VCaP (cell line): ENCODE measurements at regions not wholly inside any gene's neighbourhood (a gene's known extent, or its start where the extent isn't known, plus 50 kb on each side); places are given as distances from the start of the nearest gene placed in this dataset.

Experiments
- H3K27ac ChIP-seq: fragments of 450-650 bp; 2 replicates; pipeline ENCODE4 v1.5.1; 2017
- TF ChIP-seq, protein P1 (sequence below): fragments of 450-650 bp; conservative IDR thresholded peaks from 2 replicates; pipeline ENCODE4 v1.5.1; 2017; ENCODE audit warnings: mild to moderate bottlenecking, moderate library complexity

DNA sequence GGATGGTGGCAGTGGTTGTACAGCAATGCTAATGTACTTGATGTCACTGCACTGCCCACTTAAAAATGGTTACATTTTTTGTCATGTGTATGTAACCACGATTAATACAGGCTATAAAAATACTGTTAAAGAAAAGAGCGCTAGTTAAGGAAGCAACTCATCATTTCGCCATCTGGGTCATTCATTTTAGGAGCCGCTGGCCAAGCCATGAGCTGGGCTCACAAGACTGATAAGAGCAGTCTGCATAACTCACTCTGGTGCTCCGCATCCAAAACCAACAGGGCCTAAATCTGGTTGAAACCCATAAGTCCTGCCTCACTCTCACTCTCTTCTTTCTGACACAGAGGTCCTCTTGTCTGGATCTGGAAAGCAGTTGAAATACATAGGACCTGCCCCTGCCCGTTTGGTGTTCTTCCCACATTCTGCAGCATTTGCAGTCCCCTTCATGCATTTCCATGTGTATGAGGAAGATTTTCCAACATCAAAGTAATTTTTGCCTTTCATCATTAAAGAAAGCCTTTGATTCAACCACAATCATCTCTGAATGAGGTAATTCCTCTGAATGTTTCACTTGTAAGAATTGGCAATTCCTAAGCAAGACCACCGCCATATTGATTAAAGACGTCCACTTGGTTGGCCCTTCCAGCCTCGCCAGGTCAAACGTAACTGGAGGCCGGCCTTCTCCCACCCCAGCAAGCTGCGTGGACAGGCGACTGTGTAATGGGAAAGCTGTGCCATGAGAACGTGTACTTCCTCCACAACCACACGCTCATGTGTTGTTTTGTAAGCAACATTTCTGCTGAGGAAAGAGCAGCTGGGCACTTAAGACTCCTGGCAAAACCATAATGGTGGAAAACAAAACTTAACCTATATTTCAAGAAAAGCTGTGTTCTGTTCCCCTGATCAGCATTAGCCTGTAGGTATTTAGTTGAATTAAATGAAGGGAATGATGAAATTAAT, 112.2 kb downstream of the VAPA start:
- no peak overlapping the region for H3K27ac ChIP-seq
- TF ChIP-seq, protein P1, sequence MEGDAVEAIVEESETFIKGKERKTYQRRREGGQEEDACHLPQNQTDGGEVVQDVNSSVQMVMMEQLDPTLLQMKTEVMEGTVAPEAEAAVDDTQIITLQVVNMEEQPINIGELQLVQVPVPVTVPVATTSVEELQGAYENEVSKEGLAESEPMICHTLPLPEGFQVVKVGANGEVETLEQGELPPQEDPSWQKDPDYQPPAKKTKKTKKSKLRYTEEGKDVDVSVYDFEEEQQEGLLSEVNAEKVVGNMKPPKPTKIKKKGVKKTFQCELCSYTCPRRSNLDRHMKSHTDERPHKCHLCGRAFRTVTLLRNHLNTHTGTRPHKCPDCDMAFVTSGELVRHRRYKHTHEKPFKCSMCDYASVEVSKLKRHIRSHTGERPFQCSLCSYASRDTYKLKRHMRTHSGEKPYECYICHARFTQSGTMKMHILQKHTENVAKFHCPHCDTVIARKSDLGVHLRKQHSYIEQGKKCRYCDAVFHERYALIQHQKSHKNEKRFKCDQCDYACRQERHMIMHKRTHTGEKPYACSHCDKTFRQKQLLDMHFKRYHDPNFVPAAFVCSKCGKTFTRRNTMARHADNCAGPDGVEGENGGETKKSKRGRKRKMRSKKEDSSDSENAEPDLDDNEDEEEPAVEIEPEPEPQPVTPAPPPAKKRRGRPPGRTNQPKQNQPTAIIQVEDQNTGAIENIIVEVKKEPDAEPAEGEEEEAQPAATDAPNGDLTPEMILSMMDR, result no peak

DNA sequence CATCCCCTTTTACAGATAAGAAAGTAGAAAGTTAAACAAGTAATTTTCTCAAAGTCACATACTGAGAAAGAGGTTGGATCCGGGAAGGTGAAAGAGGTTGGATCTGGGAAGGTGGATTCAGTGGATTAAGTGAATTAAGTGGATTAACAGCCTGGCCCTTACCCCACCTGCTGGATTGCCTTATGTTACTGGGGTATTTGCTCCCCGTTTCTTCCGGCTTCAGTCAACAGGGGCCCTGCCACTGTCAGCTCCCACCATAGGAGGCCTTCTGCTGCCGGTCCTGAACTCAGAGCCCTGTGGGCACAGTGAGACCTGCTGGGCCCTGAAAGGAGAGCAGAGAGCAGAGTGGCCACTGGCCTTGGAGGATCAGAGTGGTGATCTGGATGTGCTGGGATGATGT, 113.2 kb downstream of the VAPA start:
- H3K27ac ChIP-seq, result no peak overlapping the region
- TF ChIP-seq, protein P1, result no peak

DNA sequence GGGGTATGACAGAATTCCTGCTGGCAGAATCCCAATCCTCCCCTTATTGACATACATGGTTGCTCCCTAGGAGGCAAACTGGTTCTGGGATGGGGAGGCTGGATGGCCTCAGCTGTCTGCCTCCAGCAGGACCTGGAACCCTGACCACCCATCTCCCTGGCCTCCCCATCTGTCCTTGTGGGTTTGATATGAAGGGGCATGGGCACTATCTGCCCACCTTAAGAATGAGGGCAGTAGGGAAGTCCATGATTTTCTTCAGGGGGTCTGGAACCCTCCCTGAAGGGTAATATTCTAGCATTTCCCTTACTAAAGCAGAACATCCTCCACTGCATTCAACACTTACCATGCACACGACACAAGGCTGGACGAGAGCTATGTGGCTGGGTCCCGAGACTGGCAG, 113.6 kb downstream of the VAPA start:
- H3K27ac ChIP-seq, result no peak overlapping the region
- TF ChIP-seq, protein P1, result no peak

DNA sequence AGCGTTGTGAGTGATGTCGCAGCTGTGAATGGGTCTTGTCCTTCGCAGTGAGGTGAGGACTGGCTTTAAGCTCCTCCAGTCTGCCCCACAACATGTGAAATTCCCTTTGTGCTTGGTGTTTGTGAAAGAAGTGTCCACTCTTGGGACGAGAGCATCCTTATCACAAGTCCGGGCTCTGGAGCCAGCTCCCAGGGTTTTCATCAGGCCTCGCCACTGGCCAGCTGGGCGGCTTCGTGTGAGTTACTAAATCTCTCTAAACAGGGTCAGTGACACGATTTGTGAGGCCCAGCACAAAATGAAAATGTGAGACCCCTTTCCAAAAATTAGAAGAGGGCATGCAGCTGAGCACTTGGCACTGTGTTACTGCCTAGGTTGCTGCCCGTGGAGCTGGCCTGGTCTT, 115.9 kb downstream of the VAPA start:
- TF ChIP-seq, protein P1, result no peak
- no peak overlapping the region for H3K27ac ChIP-seq

DNA sequence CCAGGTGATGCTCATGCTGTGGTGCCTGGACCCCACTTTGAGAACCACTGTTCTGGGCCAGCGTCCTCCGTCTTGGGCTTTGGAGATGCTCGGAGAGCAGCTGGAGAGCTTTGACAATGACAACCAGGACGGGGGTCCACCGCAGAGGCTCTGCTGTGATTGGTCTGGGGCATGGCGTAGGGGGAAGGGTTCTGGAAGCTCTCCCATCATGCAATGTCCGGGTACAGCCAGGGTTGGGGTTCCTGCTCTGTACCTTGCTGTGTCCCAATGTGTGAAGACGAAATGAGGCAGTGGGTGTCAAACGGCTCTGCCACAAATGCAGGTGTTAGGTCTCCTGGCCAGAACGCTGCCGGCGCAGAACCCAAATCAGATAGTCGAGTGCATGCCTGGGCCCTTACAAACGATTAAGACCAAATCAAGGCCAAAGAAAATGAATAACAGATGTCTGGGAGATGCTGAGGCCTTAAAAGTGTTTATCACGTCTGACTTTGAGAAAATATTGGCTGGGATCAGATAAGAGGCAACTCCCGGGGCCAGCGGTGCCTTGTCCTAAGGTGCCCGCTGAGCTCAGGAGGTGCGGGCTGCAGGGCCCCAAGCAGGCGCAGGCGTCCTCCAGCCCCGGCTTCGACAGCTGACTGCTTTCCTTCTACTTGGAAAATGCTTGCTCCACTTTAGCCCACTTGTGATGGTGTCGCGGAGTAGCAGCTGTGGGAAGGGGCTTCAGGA, 117.2 kb downstream of the VAPA start:
- no peak overlapping the region for H3K27ac ChIP-seq
- TF ChIP-seq, protein P1, result no peak

DNA sequence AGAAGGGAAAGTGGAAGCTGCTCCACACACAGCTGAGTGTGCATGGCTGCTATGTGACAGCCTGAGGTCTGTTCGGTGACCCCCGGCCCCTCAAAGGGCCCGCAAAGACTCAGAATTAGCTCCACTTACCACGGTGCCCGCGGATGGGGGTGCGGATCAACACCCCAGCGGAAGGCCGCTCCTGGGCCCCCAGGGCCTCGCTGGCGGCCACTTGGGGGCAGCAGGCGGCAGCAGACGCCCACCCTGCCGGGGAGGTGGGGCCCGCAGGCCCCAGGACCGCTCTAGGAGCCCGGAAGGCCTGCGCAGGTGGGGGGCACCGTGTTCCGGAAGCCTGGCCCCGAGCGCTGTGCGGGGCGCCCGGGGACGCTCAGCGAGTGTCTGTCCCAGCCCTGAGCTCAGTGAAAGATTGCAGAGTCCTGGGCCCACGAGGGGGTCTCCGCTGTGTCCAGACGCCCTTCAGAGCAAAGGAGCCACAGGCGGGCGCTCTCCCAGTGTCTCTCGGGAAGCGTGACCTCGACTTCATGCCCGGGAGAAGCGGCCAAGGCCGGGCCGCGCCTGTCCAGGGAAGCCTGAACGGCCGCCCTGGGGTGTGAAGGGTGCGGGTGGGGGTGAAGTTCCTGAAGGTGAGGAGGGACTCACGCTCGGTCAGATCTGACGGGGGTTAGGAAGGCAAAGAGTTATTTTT, 118.7 kb downstream of the VAPA start:
- TF ChIP-seq, protein P1, result no peak
- no peak overlapping the region for H3K27ac ChIP-seq

DNA sequence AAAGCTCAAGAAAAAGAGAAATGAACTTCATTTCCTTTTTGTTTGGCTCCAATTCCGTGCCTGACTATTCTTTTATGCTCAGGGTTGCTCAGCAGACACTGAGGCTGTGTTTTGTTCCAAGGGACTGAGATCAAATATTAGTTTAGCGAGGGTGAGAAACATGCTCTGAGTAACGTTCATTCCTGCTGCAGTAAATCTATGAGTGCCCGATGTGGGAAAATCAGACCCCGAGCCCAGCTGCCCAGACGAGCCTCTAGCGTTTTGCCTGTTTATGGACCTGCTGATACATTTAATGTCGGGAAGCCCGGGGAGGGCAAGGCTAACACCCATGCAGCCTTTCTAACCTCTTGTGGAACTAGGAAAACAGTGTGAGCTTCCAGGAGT, 119.2 kb downstream of the VAPA start:
- no peak overlapping the region for H3K27ac ChIP-seq
- TF ChIP-seq, protein P1, result no peak
